ENCODE measurements at regions not wholly inside any gene's neighbourhood (a gene's known extent, or its start where the extent isn't known, plus 50 kb on each side); places are given as distances from the start of the nearest gene placed in this dataset.

DNA sequence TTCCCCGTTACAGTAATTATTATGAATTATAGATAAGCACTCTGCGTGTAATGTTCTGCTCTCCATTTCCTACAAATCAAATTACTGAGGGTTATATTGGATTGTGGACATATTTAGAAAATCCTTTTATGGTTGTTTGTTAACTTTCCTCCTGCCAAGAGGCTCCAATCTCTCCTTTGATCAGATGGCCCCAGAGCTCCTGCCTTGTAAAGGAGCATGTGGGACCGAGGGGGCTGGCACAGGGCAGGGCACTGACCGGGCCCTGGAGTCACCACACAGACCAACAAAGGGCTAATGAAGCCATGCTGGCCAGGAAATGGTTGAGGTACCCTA, 415.9 kb downstream of the EFNA5 start:
- no peak for TF ChIP-seq RAD21 (IDR thresholded peaks at IDR 0.05; ENCODE audit: low read depth)
- TF ChIP-seq TAF1 (IDR thresholded peaks at IDR 0.05; ENCODE audit: low read depth), result no peak
- TF ChIP-seq REST (IDR thresholded peaks at IDR 0.05; ENCODE audit: low read depth), result no peak
- no peak for TF ChIP-seq YY1 (IDR thresholded peaks at IDR 0.05; ENCODE audit: low read depth)
- TF ChIP-seq NFIC (IDR thresholded peaks at IDR 0.05), result no peak
- TF ChIP-seq EP300 (IDR thresholded peaks at IDR 0.05; ENCODE audit: borderline replicate concordance), result no peak
- TF ChIP-seq, protein P1, sequence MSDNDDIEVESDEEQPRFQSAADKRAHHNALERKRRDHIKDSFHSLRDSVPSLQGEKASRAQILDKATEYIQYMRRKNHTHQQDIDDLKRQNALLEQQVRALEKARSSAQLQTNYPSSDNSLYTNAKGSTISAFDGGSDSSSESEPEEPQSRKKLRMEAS (IDR thresholded peaks at IDR 0.05), result no peak
- TF ChIP-seq USF1 (IDR thresholded peaks at IDR 0.05), result no peak
- TF ChIP-seq FOXM1 (IDR thresholded peaks at IDR 0.05; ENCODE audit: borderline replicate concordance, low read depth), result no peak
- no peak for TF ChIP-seq CREB1 (IDR thresholded peaks at IDR 0.05; ENCODE audit: low read depth)
- TF ChIP-seq EGR1 (IDR thresholded peaks at IDR 0.05), result no peak
- no peak for TF ChIP-seq ZBTB7A (IDR thresholded peaks at IDR 0.05; ENCODE audit: low read depth)
- TF ChIP-seq TEAD4 (IDR thresholded peaks at IDR 0.05), result no peak
- TF ChIP-seq CEBPB (IDR thresholded peaks at IDR 0.05), result no peak
- TF ChIP-seq TCF12 (IDR thresholded peaks at IDR 0.05; ENCODE audit: low read depth), result no peak

GRCh38 chr5:107254214-107254901, 416.4 kb downstream of the EFNA5 start:
- TF ChIP-seq YY1 (IDR thresholded peaks at IDR 0.05; ENCODE audit: low read depth) (no peak), NFIC (IDR thresholded peaks at IDR 0.05) (no peak), RAD21 (IDR thresholded peaks at IDR 0.05; ENCODE audit: low read depth) (no peak), TAF1 (IDR thresholded peaks at IDR 0.05; ENCODE audit: low read depth) (no peak)
- TF ChIP-seq, protein P1 (IDR thresholded peaks at IDR 0.05), result no peak

DNA sequence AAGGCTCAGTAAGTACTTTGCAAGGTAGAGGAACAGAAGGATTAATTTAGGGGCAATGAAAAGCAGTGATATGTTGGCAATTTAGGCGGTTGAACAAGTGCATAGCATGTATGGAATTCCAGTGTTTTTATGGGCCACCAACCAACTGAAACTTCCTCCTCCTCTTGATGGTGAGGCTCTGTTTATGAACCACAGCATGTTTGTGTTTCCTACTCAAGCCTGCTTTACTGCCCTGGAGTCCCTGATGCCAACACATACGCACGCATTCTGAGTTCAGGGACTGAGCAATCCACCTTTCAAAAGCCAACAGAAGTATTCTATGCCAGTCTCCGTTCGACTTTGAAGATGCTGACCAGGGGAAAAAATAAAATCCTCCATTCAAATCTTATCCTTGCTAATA, 417.5 kb downstream of the EFNA5 start:
- TF ChIP-seq EP300 (IDR thresholded peaks at IDR 0.05; ENCODE audit: borderline replicate concordance), result no peak
- no peak for TF ChIP-seq NFIC (IDR thresholded peaks at IDR 0.05)
- no peak for TF ChIP-seq REST (IDR thresholded peaks at IDR 0.05; ENCODE audit: low read depth)
- no peak for TF ChIP-seq YY1 (IDR thresholded peaks at IDR 0.05; ENCODE audit: low read depth)
- TF ChIP-seq TCF12 (IDR thresholded peaks at IDR 0.05; ENCODE audit: low read depth), result no peak
- no peak for TF ChIP-seq FOXM1 (IDR thresholded peaks at IDR 0.05; ENCODE audit: borderline replicate concordance, low read depth)
- TF ChIP-seq USF1 (IDR thresholded peaks at IDR 0.05), result no peak
- no peak for TF ChIP-seq CREB1 (IDR thresholded peaks at IDR 0.05; ENCODE audit: low read depth)
- no peak for TF ChIP-seq TAF1 (IDR thresholded peaks at IDR 0.05; ENCODE audit: low read depth)
- TF ChIP-seq TEAD4 (IDR thresholded peaks at IDR 0.05), result no peak
- TF ChIP-seq EGR1 (IDR thresholded peaks at IDR 0.05), result no peak

DNA sequence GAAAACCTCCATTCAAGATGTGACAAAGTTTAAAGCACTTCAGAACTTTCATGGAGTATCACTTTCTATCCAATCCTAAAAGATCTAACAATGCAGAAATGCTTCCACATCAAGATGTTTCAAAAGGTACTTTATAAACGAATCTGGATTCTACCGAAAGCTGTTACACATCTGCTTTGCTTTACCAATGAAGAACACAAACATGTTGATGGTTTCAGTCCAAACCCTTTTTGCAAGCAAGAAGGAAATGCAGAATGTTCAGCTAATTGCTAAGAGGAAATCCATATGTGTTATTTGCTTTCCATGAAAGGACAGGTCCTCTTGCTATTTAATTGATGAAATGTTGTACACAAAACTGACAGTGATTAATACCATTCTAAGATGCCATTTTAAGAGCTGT, 419.6 kb downstream of the EFNA5 start:
- no peak for TF ChIP-seq TAF1 (IDR thresholded peaks at IDR 0.05; ENCODE audit: low read depth)
- TF ChIP-seq YY1 (IDR thresholded peaks at IDR 0.05; ENCODE audit: low read depth), result no peak
- TF ChIP-seq FOXM1 (IDR thresholded peaks at IDR 0.05; ENCODE audit: borderline replicate concordance, low read depth), result no peak
- TF ChIP-seq EGR1 (IDR thresholded peaks at IDR 0.05), result no peak
- no peak for TF ChIP-seq EP300 (IDR thresholded peaks at IDR 0.05; ENCODE audit: borderline replicate concordance)

- TF ChIP-seq RAD21 (IDR thresholded peaks at IDR 0.05; ENCODE audit: low read depth) (peak; percentile 79), EGR1 (IDR thresholded peaks at IDR 0.05) (no peak)
These were observed 422.6 kb downstream of the EFNA5 start for GRCh38 chr5:107248066-107248695.

DNA sequence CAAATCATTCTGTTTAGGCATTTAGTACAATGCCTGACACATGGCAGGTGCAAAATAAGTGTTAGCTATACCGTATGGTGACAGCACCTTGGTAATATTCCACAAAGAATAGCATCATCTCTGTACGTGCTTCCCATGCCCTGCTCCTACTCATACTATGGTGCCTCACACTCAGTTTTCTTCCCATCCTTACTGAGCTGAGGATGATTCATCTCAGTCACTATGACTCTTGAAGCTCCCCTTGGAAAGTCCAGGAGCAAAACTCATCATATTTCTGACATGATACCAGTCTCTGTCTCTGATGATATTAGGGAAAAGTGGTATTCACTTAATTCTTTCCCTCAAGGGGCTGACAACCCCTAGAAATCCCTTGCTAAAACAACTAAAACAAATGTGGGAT, 423.3 kb downstream of the EFNA5 start:
- TF ChIP-seq RAD21 (IDR thresholded peaks at IDR 0.05; ENCODE audit: low read depth), result no peak
- no peak for TF ChIP-seq CEBPB (IDR thresholded peaks at IDR 0.05)
- TF ChIP-seq CREB1 (IDR thresholded peaks at IDR 0.05; ENCODE audit: low read depth), result no peak
- no peak for TF ChIP-seq NFIC (IDR thresholded peaks at IDR 0.05)
- TF ChIP-seq FOXM1 (IDR thresholded peaks at IDR 0.05; ENCODE audit: borderline replicate concordance, low read depth), result no peak
- TF ChIP-seq, protein P1 (IDR thresholded peaks at IDR 0.05), result no peak
- no peak for TF ChIP-seq REST (IDR thresholded peaks at IDR 0.05; ENCODE audit: low read depth)
- no peak for TF ChIP-seq EP300 (IDR thresholded peaks at IDR 0.05; ENCODE audit: borderline replicate concordance)
- TF ChIP-seq TEAD4 (IDR thresholded peaks at IDR 0.05), result no peak
- TF ChIP-seq ZBTB7A (IDR thresholded peaks at IDR 0.05; ENCODE audit: low read depth), result no peak
- TF ChIP-seq EGR1 (IDR thresholded peaks at IDR 0.05), result no peak
- no peak for TF ChIP-seq YY1 (IDR thresholded peaks at IDR 0.05; ENCODE audit: low read depth)
- TF ChIP-seq TAF1 (IDR thresholded peaks at IDR 0.05; ENCODE audit: low read depth), result no peak
- TF ChIP-seq TCF12 (IDR thresholded peaks at IDR 0.05; ENCODE audit: low read depth), result no peak
- TF ChIP-seq USF1 (IDR thresholded peaks at IDR 0.05), result no peak
